HEK293T (cell line): ENCODE measurements at regions not wholly inside any gene's neighbourhood (a gene's known extent, or its start where the extent isn't known, plus 50 kb on each side); places are given as distances from the start of the nearest gene placed in this dataset.

Experiments
- CTBP1 ChIP-seq: fragments of 450-650 bp; IDR thresholded peaks from 2 replicates; pipeline ENCODE4 v1.6.1; 2016; ENCODE audit warnings: borderline replicate concordance
- ELF4 ChIP-seq: fragments of 450-650 bp; IDR thresholded peaks from 2 replicates; pipeline ENCODE4 v1.6.1; 2017; ENCODE audit warnings: antibody characterized with exemption
- FOXA1 ChIP-seq: fragments of 450-650 bp; IDR thresholded peaks from 2 replicates; pipeline ENCODE4 v1.6.1; 2016; ENCODE audit warnings: mild to moderate bottlenecking
- FOXM1 ChIP-seq: fragments of 450-650 bp; IDR thresholded peaks from 2 replicates; pipeline ENCODE4 v1.6.1; 2017; ENCODE audit warnings: mild to moderate bottlenecking, borderline replicate concordance
- PKNOX1 ChIP-seq: fragments of 450-650 bp; IDR thresholded peaks from 2 replicates; pipeline ENCODE4 v1.6.1; 2016
- SUZ12 ChIP-seq: fragments of 450-650 bp; IDR thresholded peaks from 2 replicates; pipeline ENCODE4 v1.6.1; 2016; ENCODE audit warnings: mild to moderate bottlenecking

- no peak for TF ChIP-seq FOXA1
- no peak for TF ChIP-seq SUZ12
- TF ChIP-seq FOXM1 = no peak
- TF ChIP-seq PKNOX1 = no peak
- no peak for TF ChIP-seq CTBP1
- TF ChIP-seq ELF4 = no peak
Observed at GRCh38 chr6:14417377-14417776, 299.8 kb downstream of the CD83 start.
